HG03103 (cell line): ENCODE measurements at regions not wholly inside any gene's neighbourhood (a gene's known extent, or its start where the extent isn't known, plus 50 kb on each side); places are given as distances from the start of the nearest gene placed in this dataset.

Experiments
- ATAC-seq: cut with Tn5 transposase; IDR thresholded peaks from one replicate; pipeline ENCODE4 v1.9.1; 2021; ENCODE audit warnings: low read depth; ENCODE audit not compliant: unreplicated experiment

DNA sequence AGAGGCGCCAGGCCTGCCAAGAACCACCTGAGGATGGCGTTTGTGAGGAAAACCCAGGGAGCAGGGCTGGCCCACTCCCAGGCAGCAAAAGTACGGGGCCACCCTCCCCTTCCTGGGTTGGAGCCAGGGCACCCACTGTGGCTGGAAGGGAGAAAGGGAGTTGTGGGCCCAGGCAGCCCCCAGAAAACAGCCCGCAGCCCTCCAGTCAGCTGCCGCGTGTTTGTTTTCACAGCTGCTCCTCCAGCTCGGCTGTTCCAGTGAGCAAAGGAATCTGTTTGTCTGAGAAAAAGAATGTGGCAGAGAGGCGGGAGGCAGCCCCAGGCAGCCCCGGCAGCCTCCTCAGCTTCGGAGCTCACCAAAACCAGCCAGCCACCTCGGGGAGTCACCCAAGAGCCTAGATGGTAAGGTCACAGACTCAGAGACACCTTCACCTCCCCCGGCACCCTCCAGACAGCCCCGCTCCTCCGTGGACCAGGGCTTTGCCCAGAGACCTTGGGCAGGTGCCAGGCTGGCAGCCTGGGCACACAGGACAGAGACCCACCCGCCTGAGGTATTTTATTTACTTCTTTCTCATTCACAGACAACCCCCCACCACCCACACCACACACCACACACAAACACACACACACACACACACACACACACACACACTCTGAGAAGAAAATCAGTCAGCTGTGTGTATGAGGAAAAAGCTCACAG lies 338.1 kb downstream of the BCOR start:
- no peak for ATAC-seq

- ATAC-seq = no peak
Measured at GRCh38 chrX:39760930-39761329, 336.8 kb downstream of the BCOR start.

- ATAC-seq = no peak
Measured at GRCh38 chrX:39762266-39762841, 335.4 kb downstream of the BCOR start.

GRCh38 chrX:39764441-39764914 lies 333.3 kb downstream of the BCOR start:
- no peak for ATAC-seq

DNA sequence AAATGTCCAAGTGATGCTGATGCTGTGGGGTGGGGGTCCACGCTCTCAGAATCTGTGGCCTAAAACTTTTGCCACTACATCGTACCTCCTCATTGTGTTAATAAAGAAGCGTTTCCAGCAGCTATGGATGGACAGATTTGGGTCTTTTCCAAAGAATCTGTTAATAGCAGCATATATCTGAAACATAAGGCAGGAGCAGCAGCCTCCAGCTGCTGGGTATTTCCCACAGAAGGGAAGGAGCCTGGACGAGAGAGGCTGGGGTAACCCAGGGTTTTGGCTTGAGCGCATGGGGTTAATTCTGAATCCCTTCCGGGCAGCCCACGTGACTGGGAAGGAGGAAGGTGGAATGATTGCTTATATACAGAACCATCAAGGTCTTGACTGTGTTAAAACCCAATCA lies 332.4 kb downstream of the BCOR start:
- no peak for ATAC-seq

DNA sequence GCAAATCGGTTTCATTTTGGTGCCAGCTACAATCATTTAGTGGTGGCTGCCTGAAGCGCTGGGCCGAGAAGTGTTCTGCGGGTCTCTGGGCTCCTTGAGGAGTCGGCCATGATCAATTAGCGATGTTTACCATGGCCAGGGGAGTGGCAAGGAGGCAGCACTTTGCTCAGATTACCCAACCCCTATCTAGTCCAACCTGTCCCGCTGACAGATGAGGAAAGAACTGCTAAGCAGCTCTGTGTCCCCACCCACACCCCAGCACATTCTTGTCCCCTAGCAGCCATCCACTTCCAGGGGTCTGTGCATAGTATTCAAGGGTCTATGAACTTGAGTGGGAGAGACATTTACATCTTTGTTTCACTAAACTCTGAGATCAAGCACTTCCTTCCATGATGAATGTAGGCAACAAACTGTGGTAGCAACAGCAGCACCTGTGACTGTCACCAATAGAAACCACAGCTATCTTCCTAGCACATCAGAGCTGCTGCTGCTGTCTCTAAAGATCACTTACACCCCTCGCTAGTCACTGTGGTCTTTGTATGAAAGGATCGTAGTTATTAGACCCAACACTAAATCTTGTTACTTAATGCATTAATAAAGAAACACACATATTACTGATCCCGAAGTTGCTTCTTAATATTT lies 331.6 kb downstream of the BCOR start:
- no peak for ATAC-seq

GRCh38 chrX:39766855-39767254 lies 330.9 kb downstream of the BCOR start:
- ATAC-seq = no peak

DNA sequence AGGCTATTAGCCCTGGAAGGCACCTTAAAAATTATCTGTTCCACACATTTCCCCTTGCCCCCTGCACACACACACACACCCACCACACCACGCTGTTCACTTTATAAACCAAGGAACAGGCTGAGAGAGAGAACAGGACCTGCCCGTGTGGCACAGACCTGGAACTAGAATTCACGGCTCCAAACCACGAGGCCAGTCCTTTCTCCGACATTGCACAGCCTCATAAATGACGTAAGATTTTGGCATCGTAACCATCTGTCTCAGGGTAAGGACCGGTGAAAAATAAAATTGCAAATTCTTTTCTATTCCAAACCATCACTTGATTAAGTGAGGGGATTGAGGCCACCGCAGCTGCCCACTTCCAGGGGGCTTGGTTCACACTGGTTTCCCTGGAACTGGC lies 330.3 kb downstream of the BCOR start:
- ATAC-seq = no peak

DNA sequence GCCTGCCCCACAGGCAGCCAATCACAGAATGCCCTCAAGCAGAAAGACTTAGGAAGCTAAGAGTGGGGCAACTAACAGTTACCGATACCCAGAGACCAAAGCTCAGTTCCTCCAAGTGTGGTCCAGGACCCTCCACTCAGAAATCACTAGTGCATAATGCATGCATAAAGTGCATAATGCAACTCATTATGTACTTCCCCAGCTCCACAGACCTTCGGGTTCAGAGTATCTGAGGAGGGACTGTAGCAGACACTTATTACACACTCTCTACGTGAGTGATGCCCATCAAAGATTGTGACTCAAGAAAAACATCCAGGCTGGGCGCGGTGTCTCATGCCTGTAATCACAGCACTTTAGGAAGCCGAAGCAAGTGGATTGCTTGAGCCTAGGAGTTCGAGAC lies 328.0 kb downstream of the BCOR start:
- ATAC-seq = no peak

- no peak for ATAC-seq
Measured at GRCh38 chrX:39771089-39771488, 326.7 kb downstream of the BCOR start.

DNA sequence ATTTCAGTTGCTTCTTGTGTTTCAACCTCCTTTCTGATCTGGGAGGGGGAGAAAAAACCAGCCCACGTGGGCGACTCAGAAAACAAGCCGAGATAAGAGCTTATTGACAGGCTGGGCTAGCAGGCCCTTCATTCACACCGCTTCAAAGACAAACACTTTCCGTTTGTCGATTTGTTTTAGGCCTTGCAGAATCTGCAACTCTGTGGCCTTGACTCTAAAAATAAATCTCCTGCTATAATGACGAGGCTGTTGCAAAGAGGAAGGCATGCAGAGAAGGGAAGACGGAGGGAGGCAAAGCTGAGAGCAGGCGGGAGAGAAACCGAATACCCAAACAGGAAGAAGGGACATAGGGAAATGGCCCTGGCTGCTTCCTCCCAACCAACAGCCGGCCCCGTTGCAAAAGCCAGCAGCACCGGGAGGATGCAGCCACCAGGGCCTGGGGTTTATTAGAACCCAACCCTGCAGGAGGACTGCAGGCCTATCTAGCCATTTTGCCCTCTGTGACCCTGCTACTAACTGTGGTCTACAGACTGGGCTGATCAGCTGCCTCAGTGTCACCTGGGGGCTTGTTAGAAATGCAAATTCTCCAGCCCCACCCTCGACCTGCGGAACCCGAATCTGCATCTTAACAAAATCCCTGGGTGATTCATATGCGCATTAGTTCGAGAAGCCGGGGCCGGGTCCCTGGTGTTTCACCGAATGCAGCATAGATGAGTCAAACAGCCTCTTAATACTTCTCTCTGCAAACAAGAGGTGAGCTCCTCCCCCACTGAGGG lies 325.5 kb downstream of the BCOR start:
- no peak for ATAC-seq

GRCh38 chrX:39773150-39773549 lies 324.6 kb downstream of the BCOR start:
- ATAC-seq = no peak

- ATAC-seq = no peak
Measured at GRCh38 chrX:39773923-39774773, 323.6 kb downstream of the BCOR start.

- ATAC-seq = no peak
Measured at GRCh38 chrX:39774774-39775328, 322.9 kb downstream of the BCOR start.

- no peak for ATAC-seq
Measured at GRCh38 chrX:39777623-39778025, 320.1 kb downstream of the BCOR start.

- ATAC-seq = no peak
Measured at GRCh38 chrX:39779952-39780783, 317.6 kb downstream of the BCOR start.

DNA sequence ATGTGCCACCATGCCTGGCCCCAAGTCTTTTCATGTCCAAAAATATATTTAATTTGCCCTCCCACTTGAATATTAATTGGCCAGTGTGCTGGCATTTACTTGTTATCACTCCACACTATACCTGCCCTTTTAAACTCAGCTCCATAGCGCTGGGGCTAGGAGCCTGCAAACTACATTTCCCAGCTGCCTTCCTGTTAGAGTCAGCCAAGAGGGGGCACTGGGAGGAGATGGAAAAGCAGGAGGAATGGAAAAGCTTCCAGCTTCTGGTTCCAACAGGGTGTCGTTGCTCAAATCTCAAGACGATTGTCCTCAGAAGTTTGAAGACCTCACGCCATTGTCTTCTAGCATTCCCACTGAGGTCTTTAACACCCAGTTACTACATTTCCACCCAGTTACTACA lies 315.5 kb downstream of the BCOR start:
- no peak for ATAC-seq

DNA sequence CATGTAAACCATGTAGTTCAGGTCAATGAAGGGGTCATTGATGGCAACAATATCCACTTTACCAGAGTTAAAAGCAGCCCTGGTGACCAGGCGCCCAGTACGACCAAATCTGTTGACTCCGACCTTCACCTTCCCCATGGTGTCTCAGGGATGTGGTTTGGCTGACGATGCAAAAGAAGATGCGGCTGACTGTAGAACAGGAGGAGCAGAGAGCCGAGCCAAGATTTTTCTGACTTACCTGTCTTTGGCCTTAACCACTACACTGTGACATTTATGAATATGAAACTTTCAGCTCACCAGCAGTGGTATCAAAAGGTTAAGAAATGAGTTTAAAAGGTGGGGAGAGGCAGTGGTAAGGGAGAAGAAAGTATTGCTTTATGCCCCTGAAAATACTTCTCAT lies 309.8 kb downstream of the BCOR start:
- ATAC-seq = no peak

GRCh38 chrX:39788521-39788920 lies 309.2 kb downstream of the BCOR start:
- ATAC-seq = no peak
